Endodermal cell (in vitro differentiated cells): ENCODE measurements at regions not wholly inside any gene's neighbourhood (a gene's known extent, or its start where the extent isn't known, plus 50 kb on each side); places are given as distances from the start of the nearest gene placed in this dataset.
"Not testable (repeated sequence)": the region's sequence is repeated elsewhere in the genome, so short reads cannot be mapped to it uniquely, and the experiment has no call there.

Source experiments
- DNase-seq: peaks from one replicate; pipeline ENCODE4 v3.0.0-alpha.2; 2017
- H3K27ac ChIP-seq: 2 replicates; pipeline ENCODE4 v1.5.1; 2013; ENCODE audit warnings: mild to moderate bottlenecking, low read depth, low read length, moderate library complexity
- H3K27me3 ChIP-seq: 2 replicates; pipeline ENCODE4 v1.6.1; 2013; ENCODE audit warnings: mild to moderate bottlenecking, low read length, moderate library complexity; ENCODE audit not compliant: insufficient read depth, control insufficient read depth, poor library complexity, severe bottlenecking
- H3K36me3 ChIP-seq: 2 replicates; pipeline ENCODE4 v1.7.0; 2013; ENCODE audit warnings: mild to moderate bottlenecking, low read length, moderate library complexity; ENCODE audit not compliant: control insufficient read depth, insufficient read depth
- H3K4me1 ChIP-seq: one replicate; pipeline ENCODE4 v1.7.0; 2013; ENCODE audit warnings: low read length; ENCODE audit not compliant: control insufficient read depth, insufficient read depth
- H3K4me3 ChIP-seq: 2 replicates; pipeline ENCODE4 v1.5.1; 2013; ENCODE audit warnings: mild to moderate bottlenecking, low read length, moderate library complexity
- H3K9ac ChIP-seq: 2 replicates; pipeline ENCODE4 v1.6.1; 2013; ENCODE audit warnings: mild to moderate bottlenecking, low read length, moderate library complexity; ENCODE audit not compliant: poor library complexity, severe bottlenecking; ENCODE audit errors: extremely low read depth
- H3K9me3 ChIP-seq: 2 replicates; pipeline ENCODE4 v1.6.1; 2013; ENCODE audit warnings: mild to moderate bottlenecking, low read length, moderate library complexity; ENCODE audit not compliant: control insufficient read depth
- H3K27ac Mint-ChIP-seq: 2 replicates; pipeline ENCODE4 v1.8.0; 2020; ENCODE audit warnings: mixed read lengths
- H3K27me3 Mint-ChIP-seq: 2 replicates; pipeline ENCODE4 v1.8.0; 2021; ENCODE audit warnings: mild to moderate bottlenecking, mixed read lengths; ENCODE audit not compliant: insufficient read depth
- H3K36me3 Mint-ChIP-seq: 2 replicates; pipeline ENCODE4 v1.8.0; 2020; ENCODE audit warnings: low read depth, mixed read lengths
- H3K4me1 Mint-ChIP-seq: 2 replicates; pipeline ENCODE4 v1.8.0; 2020; ENCODE audit warnings: mixed read lengths
- H3K4me3 Mint-ChIP-seq: 2 replicates; pipeline ENCODE4 v1.8.0; 2020; ENCODE audit warnings: mild to moderate bottlenecking, moderate library complexity, mixed read lengths
- H3K9me3 Mint-ChIP-seq: 2 replicates; pipeline ENCODE4 v1.8.0; 2020; ENCODE audit warnings: mild to moderate bottlenecking, mixed read lengths
- WGBS, 2 experiments: methylation state at CpG; one replicate each; pipeline versions ENCODE4 v1.1.5 to v1.1.7; 2013; ENCODE audit warnings: missing lambda C conversion rate in 2 of 2, mixed read lengths in 1 of 2; ENCODE audit not compliant: insufficient coverage in 1 of 2, insufficient read length in 1 of 2; 5-methylcytosine and 5-hydroxymethylcytosine counted together
- TF ChIP-seq, protein P1 (sequence below): fragments of 200-600 bp; sonication (generic); conservative IDR thresholded peaks from 2 replicates; pipeline ENCODE4 v1.5.0; 2021; ENCODE audit warnings: antibody characterized with exemption, mild to moderate bottlenecking

DNA sequence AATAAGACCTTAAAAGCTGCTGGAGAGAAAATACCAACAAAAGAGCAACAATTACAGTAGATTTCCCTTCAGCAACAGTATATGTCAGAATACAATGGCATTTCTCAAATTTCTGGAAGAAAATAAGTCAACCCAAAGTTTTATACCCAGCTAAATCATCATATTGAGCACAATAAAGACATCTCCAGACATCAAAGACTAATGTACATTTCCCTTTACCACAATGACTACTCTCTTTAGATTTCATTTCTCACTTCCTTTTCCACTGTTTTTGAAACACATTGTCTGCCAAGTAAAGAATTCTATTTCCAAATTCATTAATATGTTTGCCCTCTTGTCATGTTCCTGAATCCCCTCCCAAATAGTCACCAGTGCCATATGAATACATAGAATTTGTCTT lies 111.4 kb downstream of the POU4F1 start:
- Mint-ChIP-seq H3K4me3 (no peak overlapping the region), H3K36me3 (no peaks in the 10 kb centered on the region)

DNA sequence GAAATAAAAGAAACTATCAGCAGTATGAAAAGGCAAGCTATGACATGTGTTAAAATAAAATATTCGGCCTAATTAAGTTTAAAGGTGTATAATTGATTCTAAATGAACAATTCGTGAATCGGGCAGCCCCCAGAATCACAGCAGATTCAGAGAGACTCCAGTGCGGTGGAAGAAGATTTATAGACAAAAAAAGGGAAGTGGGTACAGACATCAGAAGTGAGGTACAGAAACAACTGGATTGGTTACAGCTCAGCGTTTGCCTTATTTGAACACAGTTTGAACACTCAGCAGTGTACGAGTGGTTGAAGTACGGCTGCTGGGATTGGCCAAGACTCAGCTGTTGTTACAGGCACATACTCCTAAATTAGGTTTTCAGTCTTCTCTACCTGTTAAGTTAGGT lies 113.1 kb downstream of the POU4F1 start:
- not testable (repeated sequence) for H3K9ac ChIP-seq, H3K27ac ChIP-seq, H3K4me3 Mint-ChIP-seq, H3K4me3 ChIP-seq, H3K36me3 ChIP-seq, H3K4me1 Mint-ChIP-seq, H3K9me3 Mint-ChIP-seq, DNase-seq, H3K4me1 ChIP-seq, H3K27ac Mint-ChIP-seq, H3K36me3 Mint-ChIP-seq
- Histone ChIP-seq H3K9me3 (peaks cover 11% of the 10 kb centered on the region), H3K27me3 (peaks cover 35% of the 10 kb centered on the region)
- WGBS, 2 experiments: 93 to 97% methylated on average over 7 of the region's 7 CpGs
- peaks cover 46% of the 10 kb centered on the region for H3K27me3 Mint-ChIP-seq

More for the DNA sequence above, 111.4 kb downstream of the POU4F1 start:
- Mint-ChIP-seq H3K9me3 (peaks cover 9% of the 10 kb centered on the region), H3K27ac (no peak overlapping the region), H3K4me1 (peaks cover under 1% of the 10 kb centered on the region), H3K27me3 (peaks cover 43% of the 10 kb centered on the region)
- peaks cover 27% of the 10 kb centered on the region for H3K27me3 ChIP-seq
- H3K4me1 ChIP-seq: no peaks in the 10 kb centered on the region
- no peak overlapping the region for H3K9ac ChIP-seq
- TF ChIP-seq, protein P1, sequence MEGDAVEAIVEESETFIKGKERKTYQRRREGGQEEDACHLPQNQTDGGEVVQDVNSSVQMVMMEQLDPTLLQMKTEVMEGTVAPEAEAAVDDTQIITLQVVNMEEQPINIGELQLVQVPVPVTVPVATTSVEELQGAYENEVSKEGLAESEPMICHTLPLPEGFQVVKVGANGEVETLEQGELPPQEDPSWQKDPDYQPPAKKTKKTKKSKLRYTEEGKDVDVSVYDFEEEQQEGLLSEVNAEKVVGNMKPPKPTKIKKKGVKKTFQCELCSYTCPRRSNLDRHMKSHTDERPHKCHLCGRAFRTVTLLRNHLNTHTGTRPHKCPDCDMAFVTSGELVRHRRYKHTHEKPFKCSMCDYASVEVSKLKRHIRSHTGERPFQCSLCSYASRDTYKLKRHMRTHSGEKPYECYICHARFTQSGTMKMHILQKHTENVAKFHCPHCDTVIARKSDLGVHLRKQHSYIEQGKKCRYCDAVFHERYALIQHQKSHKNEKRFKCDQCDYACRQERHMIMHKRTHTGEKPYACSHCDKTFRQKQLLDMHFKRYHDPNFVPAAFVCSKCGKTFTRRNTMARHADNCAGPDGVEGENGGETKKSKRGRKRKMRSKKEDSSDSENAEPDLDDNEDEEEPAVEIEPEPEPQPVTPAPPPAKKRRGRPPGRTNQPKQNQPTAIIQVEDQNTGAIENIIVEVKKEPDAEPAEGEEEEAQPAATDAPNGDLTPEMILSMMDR: no peak
- H3K9me3 ChIP-seq: peaks cover 11% of the 10 kb centered on the region
- no peak overlapping the region for H3K27ac ChIP-seq
- DNase-seq: no peak
- no peaks in the 10 kb centered on the region for H3K36me3 ChIP-seq
- no peak overlapping the region for H3K4me3 ChIP-seq

DNA sequence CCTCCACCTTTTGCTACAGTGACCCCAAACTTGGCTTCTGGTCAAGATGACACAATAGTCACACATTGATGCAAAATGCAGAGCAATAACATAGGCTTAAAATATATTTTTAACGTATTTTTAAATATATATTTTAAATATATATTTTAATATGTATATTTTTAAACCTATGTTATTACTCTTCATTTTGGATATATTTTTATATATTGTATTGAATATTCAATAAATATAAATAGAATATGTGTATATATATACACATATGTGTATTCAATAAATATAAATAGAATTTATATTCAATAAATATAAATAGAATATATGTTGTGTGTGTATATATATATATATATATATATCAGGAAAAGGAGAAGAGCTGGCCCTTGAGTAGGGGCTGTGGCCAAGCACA lies 115.6 kb downstream of the POU4F1 start:
- no CpG with 5 or more reads among the region's 1 CpG for WGBS, 2 experiments
- Mint-ChIP-seq H3K4me1 (no peaks in the 10 kb centered on the region), H3K36me3 (no peaks in the 10 kb centered on the region), H3K27ac (no peak overlapping the region), H3K9me3 (peaks cover 9% of the 10 kb centered on the region), H3K27me3 (peaks cover 65% of the 10 kb centered on the region), H3K4me3 (no peak overlapping the region)
- no peak overlapping the region for H3K4me3 ChIP-seq
- H3K27ac ChIP-seq: no peak overlapping the region
- TF ChIP-seq, protein P1: no peak
- H3K27me3 ChIP-seq: peaks cover 54% of the 10 kb centered on the region
- no peaks in the 10 kb centered on the region for H3K4me1 ChIP-seq
- peaks cover 10% of the 10 kb centered on the region for H3K9me3 ChIP-seq
- no peaks in the 10 kb centered on the region for H3K36me3 ChIP-seq
- H3K9ac ChIP-seq: no peak overlapping the region
- no peak for DNase-seq

DNA sequence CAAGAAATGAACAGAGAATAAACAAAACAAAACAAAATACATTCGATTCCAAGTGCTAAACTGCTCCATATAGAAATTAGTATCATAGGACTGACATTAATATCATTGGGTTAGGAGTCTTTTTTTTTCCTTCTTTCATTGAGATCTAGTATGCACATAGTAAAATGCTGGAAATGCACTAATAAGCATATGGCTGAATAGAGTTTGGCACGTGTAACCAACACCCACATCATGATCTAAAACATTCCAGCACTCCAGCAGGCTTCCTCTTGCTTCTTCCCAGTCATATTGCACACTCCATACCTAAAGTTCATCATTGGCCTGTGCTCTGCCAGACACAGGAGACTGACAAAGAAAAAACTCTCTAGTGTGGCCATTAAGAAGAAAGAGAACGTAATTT lies 117.5 kb downstream of the POU4F1 start:
- 89% methylated on average over 1 to 2 of the region's 3 CpGs for WGBS, 2 experiments
- Histone ChIP-seq H3K27me3 (peaks cover 72% of the 10 kb centered on the region), H3K9ac (no peak overlapping the region), H3K4me1 (no peaks in the 10 kb centered on the region), H3K36me3 (no peaks in the 10 kb centered on the region), H3K4me3 (no peak overlapping the region), H3K27ac (no peak overlapping the region), H3K9me3 (no peaks in the 10 kb centered on the region)
- no peaks in the 10 kb centered on the region for H3K36me3 Mint-ChIP-seq
- H3K9me3 Mint-ChIP-seq: no peaks in the 10 kb centered on the region
- no peaks in the 10 kb centered on the region for H3K4me1 Mint-ChIP-seq
- H3K4me3 Mint-ChIP-seq: no peak overlapping the region
- H3K27me3 Mint-ChIP-seq: peaks cover 75% of the 10 kb centered on the region
- DNase-seq: no peak
- TF ChIP-seq, protein P1: no peak
- H3K27ac Mint-ChIP-seq: no peak overlapping the region
